ENCODE measurements at regions not wholly inside any gene's neighbourhood (a gene's known extent, or its start where the extent isn't known, plus 50 kb on each side); places are given as distances from the start of the nearest gene placed in this dataset.

GRCh38 chr3:35523838-35524237, 115.5 kb upstream of the ARPP21 start:
- Histone ChIP-seq H3K9me3 (no peaks in the 10 kb centered on the region), H3K36me3 (no peaks in the 10 kb centered on the region), H3K4me3 (ENCODE audit: low read depth, low read length) (no peak overlapping the region), H3K4me1 (no peaks in the 10 kb centered on the region), H3K27me3 (no peaks in the 10 kb centered on the region)
- DNase-seq, result no peak
- TF ChIP-seq CTCF (IDR thresholded peaks at IDR 0.05; ENCODE audit: low read depth, low read length), result no peak

- Histone ChIP-seq H3K4me1 (no peaks in the 10 kb centered on the region), H3K4me3 (ENCODE audit: low read depth, low read length) (no peak overlapping the region), H3K36me3 (no peaks in the 10 kb centered on the region), H3K27me3 (no peaks in the 10 kb centered on the region), H3K9me3 (no peaks in the 10 kb centered on the region)
- TF ChIP-seq CTCF (IDR thresholded peaks at IDR 0.05; ENCODE audit: low read depth, low read length), result no peak
- DNase-seq, result no peak
Observed at GRCh38 chr3:35524856-35525255, 114.5 kb upstream of the ARPP21 start.

GRCh38 chr3:35528728-35529127, 110.6 kb upstream of the ARPP21 start:
- H3K9me3 ChIP-seq, result no peaks in the 10 kb centered on the region
- DNase-seq, result no peak

GRCh38 chr3:35529337-35529736, 110.0 kb upstream of the ARPP21 start:
- Histone ChIP-seq H3K4me1 (no peaks in the 10 kb centered on the region), H3K27me3 (no peaks in the 10 kb centered on the region), H3K36me3 (no peaks in the 10 kb centered on the region), H3K4me3 (ENCODE audit: low read depth, low read length) (no peak overlapping the region), H3K9me3 (no peaks in the 10 kb centered on the region)
- no peak for TF ChIP-seq CTCF (IDR thresholded peaks at IDR 0.05; ENCODE audit: low read depth, low read length)
- no peak for DNase-seq

More at GRCh38 chr3:35528728-35529127, 110.6 kb upstream of the ARPP21 start:
- no peaks in the 10 kb centered on the region for H3K36me3 ChIP-seq
- H3K4me1 ChIP-seq, result no peaks in the 10 kb centered on the region
- H3K27me3 ChIP-seq, result no peaks in the 10 kb centered on the region
- H3K4me3 ChIP-seq (ENCODE audit: low read depth, low read length), result no peak overlapping the region
- TF ChIP-seq CTCF (IDR thresholded peaks at IDR 0.05; ENCODE audit: low read depth, low read length), result no peak

GRCh38 chr3:35537265-35537664, 102.1 kb upstream of the ARPP21 start:
- Histone ChIP-seq H3K9me3 (no peaks in the 10 kb centered on the region), H3K27me3 (no peaks in the 10 kb centered on the region), H3K4me3 (ENCODE audit: low read depth, low read length) (no peak overlapping the region), H3K4me1 (no peaks in the 10 kb centered on the region), H3K36me3 (no peaks in the 10 kb centered on the region)
- DNase-seq, result no peak
- TF ChIP-seq CTCF (IDR thresholded peaks at IDR 0.05; ENCODE audit: low read depth, low read length), result no peak

GRCh38 chr3:35544976-35545375, 94.3 kb upstream of the ARPP21 start:
- H3K27me3 ChIP-seq, result no peaks in the 10 kb centered on the region
- no peaks in the 10 kb centered on the region for H3K4me1 ChIP-seq
- no peaks in the 10 kb centered on the region for H3K36me3 ChIP-seq
- H3K4me3 ChIP-seq (ENCODE audit: low read depth, low read length), result no peak overlapping the region
- H3K9me3 ChIP-seq, result no peaks in the 10 kb centered on the region
- no peak for DNase-seq
- no peak for TF ChIP-seq CTCF (IDR thresholded peaks at IDR 0.05; ENCODE audit: low read depth, low read length)

All from BE2C (cell line).